HEK293T (cell line): ENCODE measurements at regions not wholly inside any gene's neighbourhood (a gene's known extent, or its start where the extent isn't known, plus 50 kb on each side); places are given as distances from the start of the nearest gene placed in this dataset.

Experiments used
- BHLHE40 ChIP-seq: fragments of 450-650 bp; IDR thresholded peaks from 2 replicates; pipeline ENCODE4 v1.6.1; 2016; ENCODE audit warnings: mild to moderate bottlenecking, moderate library complexity, borderline replicate concordance
- ELF4 ChIP-seq: fragments of 450-650 bp; IDR thresholded peaks from 2 replicates; pipeline ENCODE4 v1.6.1; 2017; ENCODE audit warnings: antibody characterized with exemption
- FOXA1 ChIP-seq: fragments of 450-650 bp; IDR thresholded peaks from 2 replicates; pipeline ENCODE4 v1.6.1; 2016; ENCODE audit warnings: mild to moderate bottlenecking
- FOXK2 ChIP-seq: fragments of 450-650 bp; IDR thresholded peaks from 2 replicates; pipeline ENCODE4 v1.6.1; 2016; ENCODE audit warnings: mild to moderate bottlenecking
- FOXM1 ChIP-seq: fragments of 450-650 bp; IDR thresholded peaks from 2 replicates; pipeline ENCODE4 v1.6.1; 2017; ENCODE audit warnings: mild to moderate bottlenecking, borderline replicate concordance
- L3MBTL2 ChIP-seq: fragments of 450-650 bp; conservative IDR thresholded peaks from 2 replicates; pipeline ENCODE4 v1.6.1; 2016; ENCODE audit warnings: mild to moderate bottlenecking
- LEF1 ChIP-seq: fragments of 450-650 bp; IDR thresholded peaks from 2 replicates; pipeline ENCODE4 v1.6.1; 2017; ENCODE audit warnings: mild to moderate bottlenecking, borderline replicate concordance
- NFRKB ChIP-seq: fragments of 450-650 bp; IDR thresholded peaks from 2 replicates; pipeline ENCODE4 v1.6.1; 2016; ENCODE audit warnings: mild to moderate bottlenecking, moderate library complexity
- SP1 ChIP-seq: fragments of 450-650 bp; IDR thresholded peaks from 2 replicates; pipeline ENCODE4 v1.6.1; 2017
- TARDBP ChIP-seq: fragments of 450-650 bp; IDR thresholded peaks from 2 replicates; pipeline ENCODE4 v1.6.1; 2016
- ZNF384 ChIP-seq: fragments of 450-650 bp; IDR thresholded peaks from 2 replicates; pipeline ENCODE4 v1.6.1; 2016

DNA sequence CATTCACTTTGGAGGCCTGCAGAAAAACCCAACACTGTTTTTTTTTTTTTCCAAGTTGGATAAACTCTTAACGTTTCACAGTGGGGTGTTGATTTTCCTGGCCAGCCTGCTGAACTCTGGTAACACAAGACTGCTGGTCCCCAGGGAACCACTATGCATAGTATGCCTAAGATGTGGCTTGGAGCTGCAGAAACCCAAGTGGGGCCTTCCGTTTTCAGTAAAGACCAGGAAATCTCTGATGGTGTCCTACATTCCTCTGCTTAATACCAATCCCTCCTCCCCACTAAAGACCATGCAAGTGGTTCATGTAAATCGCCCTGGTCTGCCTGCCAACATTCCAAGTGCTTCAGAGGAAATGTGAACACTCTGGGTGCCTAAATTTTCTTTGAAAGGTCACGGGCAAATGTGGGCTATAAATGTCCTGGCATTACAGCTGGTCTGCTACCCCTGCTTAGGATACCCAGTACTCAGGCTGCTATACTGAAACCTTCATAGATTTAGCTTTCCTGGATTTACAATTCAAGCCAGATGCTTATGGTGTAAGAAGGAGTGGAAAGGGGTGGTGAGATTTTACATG lies 615.4 kb downstream of the MAFB start:
- TF ChIP-seq TARDBP (no peak), FOXM1 (no peak), FOXA1 (no peak), SP1 (no peak), NFRKB (no peak), FOXK2 (no peak), L3MBTL2 (no peak), ELF4 (no peak), ZNF384 (no peak), BHLHE40 (no peak), LEF1 (no peak)
